Mesodermal cell (in vitro differentiated cells): ENCODE measurements at regions not wholly inside any gene's neighbourhood (a gene's known extent, or its start where the extent isn't known, plus 50 kb on each side); places are given as distances from the start of the nearest gene placed in this dataset.
"Not testable (repeated sequence)": the region's sequence is repeated elsewhere in the genome, so short reads cannot be mapped to it uniquely, and the experiment has no call there.

Experiments
- H3K27ac ChIP-seq: 2 replicates; pipeline ENCODE4 v1.7.0; 2013; ENCODE audit warnings: mild to moderate bottlenecking, low read depth, low read length, moderate library complexity; ENCODE audit not compliant: severe bottlenecking
- H3K36me3 ChIP-seq: 2 replicates; pipeline ENCODE4 v1.7.1; 2013; ENCODE audit warnings: mild to moderate bottlenecking, low read length, moderate library complexity; ENCODE audit not compliant: control insufficient read depth, insufficient read depth
- H3K4me1 ChIP-seq: one replicate; pipeline ENCODE4 v1.7.1; 2013; ENCODE audit warnings: mild to moderate bottlenecking, low read length; ENCODE audit not compliant: insufficient read depth, control insufficient read depth, poor library complexity, severe bottlenecking
- H3K4me3 ChIP-seq: 2 replicates; pipeline ENCODE4 v1.7.0; 2013; ENCODE audit warnings: low read length, control low read depth, mild to moderate bottlenecking; ENCODE audit not compliant: insufficient read depth, poor library complexity, severe bottlenecking; ENCODE audit errors: extremely low read depth
- H3K9me3 ChIP-seq: 2 replicates; pipeline ENCODE4 v1.7.1; 2013; ENCODE audit warnings: mild to moderate bottlenecking, low read length, moderate library complexity; ENCODE audit not compliant: control insufficient read depth
- WGBS, 2 experiments: methylation state at CpG; one replicate each; pipeline ENCODE4 v1.1.5; 2013; ENCODE audit warnings: missing lambda C conversion rate in 2 of 2; ENCODE audit not compliant: insufficient coverage in 2 of 2; 5-methylcytosine and 5-hydroxymethylcytosine counted together

DNA sequence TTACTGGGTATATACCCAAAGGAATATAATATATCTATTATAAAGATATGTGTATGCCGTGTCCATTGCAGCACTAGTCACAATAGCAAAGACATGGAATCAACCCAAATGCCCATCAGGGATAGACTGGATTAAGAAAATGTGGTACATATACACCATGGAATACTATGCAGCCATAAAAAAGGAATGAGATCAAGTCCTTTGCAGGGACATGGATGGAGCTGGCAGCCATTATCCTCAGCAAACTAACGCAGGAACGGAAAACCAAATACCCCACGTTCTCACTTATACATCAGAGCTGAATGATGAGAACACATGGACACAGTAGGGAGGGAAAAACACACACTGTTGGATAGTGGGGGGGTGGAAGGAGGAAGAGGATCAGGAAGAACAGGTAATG, 206.7 kb downstream of the MSX2 start:
- H3K27ac ChIP-seq, H3K36me3 ChIP-seq, H3K4me1 ChIP-seq, H3K9me3 ChIP-seq, H3K4me3 ChIP-seq: not testable (repeated sequence)
- no CpG with 5 or more reads among the region's 4 CpGs for WGBS, 2 experiments

DNA sequence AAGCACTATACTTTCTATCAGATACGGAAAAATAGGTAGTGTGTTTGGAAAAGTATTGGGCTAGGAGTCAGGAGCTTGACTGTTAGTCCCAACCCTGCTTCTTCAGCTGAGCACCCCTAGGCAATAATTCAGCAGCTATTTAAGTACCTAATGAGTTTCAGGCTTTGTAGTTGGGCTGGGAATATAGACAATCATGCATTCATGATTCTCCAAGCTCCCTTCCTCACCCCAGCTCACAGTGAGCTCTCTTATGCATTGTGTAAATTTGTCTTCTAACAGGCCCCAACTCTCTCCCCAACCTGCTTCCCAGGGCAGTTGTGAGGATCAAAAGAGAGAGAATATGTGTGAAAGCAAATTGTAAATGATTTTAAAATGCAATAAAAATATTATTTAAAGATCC, 201.2 kb downstream of the MSX2 start:
- Histone ChIP-seq H3K4me1 (peaks cover 4% of the 10 kb centered on the region), H3K4me3 (no peak overlapping the region), H3K36me3 (no peaks in the 10 kb centered on the region), H3K9me3 (no peaks in the 10 kb centered on the region), H3K27ac (no peak overlapping the region)
- WGBS, 2 experiments = no CpG with 5 or more reads among the region's 1 CpG

DNA sequence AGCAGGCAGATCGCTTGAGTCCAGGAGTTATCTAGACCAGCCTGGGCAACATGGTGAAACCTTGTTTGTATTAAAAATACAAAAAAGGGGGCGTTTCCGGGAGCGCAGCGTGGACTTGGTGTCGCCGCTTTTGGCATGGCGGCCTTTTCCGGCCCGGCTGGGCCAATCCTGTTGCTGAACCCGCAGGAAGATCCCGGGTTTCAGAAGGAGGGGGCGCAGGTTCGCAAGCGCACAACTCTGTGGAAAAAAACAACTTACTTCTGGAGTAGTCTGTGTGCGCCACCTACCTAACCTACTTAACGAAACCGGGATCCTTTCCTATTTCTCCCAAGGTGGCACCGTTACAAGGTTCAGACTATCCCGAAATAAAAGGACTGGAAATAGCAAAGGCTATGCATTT, 198.6 kb downstream of the MSX2 start:
- Histone ChIP-seq H3K36me3 (no peaks in the 10 kb centered on the region), H3K27ac (no peak overlapping the region), H3K4me3 (no peak overlapping the region), H3K9me3 (no peaks in the 10 kb centered on the region), H3K4me1 (peaks cover 4% of the 10 kb centered on the region)
- 97% methylated on average over 16 to 18 of the region's 20 CpGs for whole genome bisulfite sequencing, 2 experiments

DNA sequence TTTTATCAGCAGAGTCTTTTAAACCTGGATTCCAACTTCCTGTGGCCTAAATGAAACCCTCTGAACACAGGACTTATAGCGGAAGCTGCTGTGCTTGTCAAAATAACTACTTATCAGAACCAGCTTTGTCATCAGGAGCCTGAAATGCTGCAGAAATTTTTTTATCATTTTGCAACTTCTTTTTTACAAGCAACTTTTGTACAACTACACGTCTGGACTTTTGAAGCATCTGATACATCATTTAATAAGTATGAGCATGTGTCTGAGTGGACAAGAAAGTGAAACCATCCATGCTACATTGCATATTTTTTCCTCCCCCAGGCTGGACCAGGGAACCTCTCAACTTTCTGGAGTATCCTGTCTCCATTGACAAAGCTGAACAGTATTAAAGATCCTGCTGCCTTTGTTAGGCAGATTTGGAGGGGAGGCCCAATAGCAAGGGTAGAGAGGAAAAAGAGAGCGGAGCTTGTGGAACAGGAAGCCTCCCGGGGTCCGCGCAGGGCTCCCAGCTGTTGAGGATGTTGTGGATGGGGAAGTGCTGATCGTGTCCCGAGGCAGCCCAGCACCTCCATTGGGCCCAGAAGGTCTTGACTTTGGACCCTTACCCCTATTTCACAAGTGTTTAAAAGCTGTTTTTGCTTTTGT, 196.6 kb downstream of the MSX2 start:
- no peaks in the 10 kb centered on the region for H3K9me3 ChIP-seq
- H3K36me3 ChIP-seq = no peaks in the 10 kb centered on the region
- no peak overlapping the region for H3K27ac ChIP-seq
- H3K4me1 ChIP-seq = peaks cover 4% of the 10 kb centered on the region
- no peak overlapping the region for H3K4me3 ChIP-seq
- WGBS, 2 experiments = 42% methylated on average over 5 to 7 of the region's 8 CpGs

DNA sequence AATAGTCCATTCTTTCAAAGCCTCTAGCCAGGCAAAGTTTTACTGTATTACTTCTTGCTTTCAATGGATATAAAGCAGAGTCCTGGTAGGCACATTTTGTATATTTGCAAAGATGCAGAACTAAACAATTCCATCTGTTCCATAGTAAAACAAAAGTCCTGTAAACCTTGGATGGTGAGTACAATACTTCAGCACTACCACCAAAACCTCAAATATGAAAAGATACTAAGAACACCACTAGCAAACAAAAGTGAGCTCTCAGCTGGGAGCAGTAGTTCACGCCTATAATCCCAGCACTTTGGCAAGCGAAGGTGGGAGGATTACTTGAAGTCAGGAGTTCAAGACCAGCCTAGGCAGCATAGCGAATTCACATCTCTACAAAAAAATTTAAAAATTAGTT, 195.0 kb downstream of the MSX2 start:
- no CpG with 5 or more reads among the region's 3 CpGs for WGBS, 2 experiments
- peaks cover 4% of the 10 kb centered on the region for H3K4me1 ChIP-seq
- H3K4me3 ChIP-seq = no peak overlapping the region
- no peak overlapping the region for H3K27ac ChIP-seq
- H3K36me3 ChIP-seq = no peaks in the 10 kb centered on the region
- no peaks in the 10 kb centered on the region for H3K9me3 ChIP-seq

DNA sequence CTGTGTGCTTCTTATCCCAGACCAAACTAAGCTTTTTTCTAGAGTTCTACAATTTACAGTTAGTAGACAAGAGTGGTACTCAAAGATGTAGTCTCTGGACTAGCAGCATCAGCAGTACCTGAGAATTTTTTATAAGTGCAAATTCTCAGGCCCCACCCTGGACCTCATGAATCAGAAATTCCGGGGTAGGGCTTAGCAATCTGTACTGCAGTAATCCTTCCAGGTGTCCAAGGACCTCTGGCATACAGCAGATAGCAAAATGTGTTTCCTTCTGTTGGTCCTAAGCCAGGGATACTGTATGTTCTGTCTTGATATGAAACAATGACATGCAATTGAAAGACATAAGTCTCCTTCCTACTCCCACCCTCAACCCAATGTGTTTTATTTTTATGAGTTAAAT, 194.3 kb downstream of the MSX2 start:
- no peaks in the 10 kb centered on the region for H3K9me3 ChIP-seq
- H3K4me1 ChIP-seq = peaks cover 4% of the 10 kb centered on the region
- H3K27ac ChIP-seq = no peak overlapping the region
- WGBS, 2 experiments = 67 to 83% methylated on average over 1 of the region's 1 CpG
- no peaks in the 10 kb centered on the region for H3K36me3 ChIP-seq
- H3K4me3 ChIP-seq = no peak overlapping the region

DNA sequence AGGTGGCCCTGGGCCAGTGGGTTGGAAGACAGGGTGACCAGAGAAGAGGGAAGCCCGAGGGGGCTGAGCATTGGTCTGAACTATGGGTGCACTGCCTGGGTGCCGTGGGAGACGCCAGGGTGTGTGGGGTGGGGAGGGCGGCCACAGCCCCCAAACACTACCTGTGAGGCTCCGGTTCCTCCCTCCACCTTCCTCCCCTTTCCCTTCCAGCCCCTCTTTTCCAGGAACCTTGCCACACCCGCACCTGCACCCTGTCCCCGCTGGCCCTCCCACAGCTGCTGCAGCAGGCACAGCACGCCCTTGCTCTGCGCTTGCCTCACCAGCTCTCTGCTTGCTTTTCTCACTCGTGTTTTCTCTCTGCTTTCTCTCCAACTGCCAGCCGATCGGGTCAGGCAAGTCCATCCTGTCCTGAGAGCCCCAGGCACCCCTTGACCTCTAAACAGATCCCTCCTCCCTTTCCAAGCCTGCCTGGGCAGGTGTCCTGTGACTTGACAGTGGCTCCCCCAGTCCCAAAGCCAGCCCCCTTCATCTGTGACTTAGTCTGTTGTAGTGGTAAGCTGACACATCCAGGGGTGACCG, 193.7 kb downstream of the MSX2 start:
- Histone ChIP-seq H3K9me3 (no peaks in the 10 kb centered on the region), H3K4me1 (peaks cover 4% of the 10 kb centered on the region), H3K36me3 (no peaks in the 10 kb centered on the region), H3K27ac (no peak overlapping the region), H3K4me3 (no peak overlapping the region)
- WGBS, 2 experiments = 86% methylated on average over 7 to 8 of the region's 13 CpGs

DNA sequence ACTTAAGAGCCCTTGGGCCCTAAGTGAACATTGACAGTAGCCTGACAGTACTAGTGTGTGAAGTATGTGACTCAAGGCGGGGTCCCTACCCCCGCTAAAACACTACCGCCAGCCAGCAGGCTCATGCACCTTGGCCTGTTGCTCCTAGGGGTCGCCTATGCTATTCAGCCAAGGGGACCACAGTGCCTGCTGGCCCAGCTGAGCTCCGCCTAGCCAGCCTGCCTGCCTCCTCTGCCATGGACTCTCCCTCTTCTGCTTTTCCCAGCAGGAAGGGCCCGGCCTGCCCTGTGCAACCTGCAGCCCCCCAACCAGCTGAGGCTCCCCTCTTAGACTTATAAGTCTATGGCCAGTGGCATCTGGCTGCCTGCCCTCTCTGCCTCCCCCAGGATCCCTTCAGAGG, 193.1 kb downstream of the MSX2 start:
- WGBS, 2 experiments = 98% methylated on average over 5 to 6 of the region's 6 CpGs
- H3K4me3 ChIP-seq, H3K9me3 ChIP-seq, H3K36me3 ChIP-seq, H3K27ac ChIP-seq, H3K4me1 ChIP-seq: not testable (repeated sequence)

DNA sequence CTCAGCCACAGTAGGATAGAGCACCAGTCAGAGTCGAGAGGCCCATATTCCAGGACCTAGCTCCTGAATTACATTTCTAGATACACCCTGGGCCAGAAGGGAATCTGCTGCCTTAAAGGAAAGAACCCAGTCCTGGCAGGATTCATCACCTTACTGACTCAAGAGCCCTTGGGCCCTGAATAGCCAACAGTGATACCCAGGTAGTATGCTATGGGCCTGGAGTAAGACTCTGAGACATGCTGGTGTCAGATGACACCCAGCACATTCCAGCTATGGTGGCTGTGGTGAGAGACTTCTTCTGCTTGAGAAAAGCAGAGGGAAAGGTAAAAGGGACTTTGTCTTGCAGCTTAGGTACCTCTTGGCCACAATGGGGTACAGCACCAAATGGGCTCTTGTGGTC, 192.5 kb downstream of the MSX2 start:
- H3K4me1 ChIP-seq, H3K4me3 ChIP-seq, H3K36me3 ChIP-seq, H3K27ac ChIP-seq, H3K9me3 ChIP-seq: not testable (repeated sequence)
- WGBS, 2 experiments = 100% methylated on average over 1 of the region's 1 CpG

DNA sequence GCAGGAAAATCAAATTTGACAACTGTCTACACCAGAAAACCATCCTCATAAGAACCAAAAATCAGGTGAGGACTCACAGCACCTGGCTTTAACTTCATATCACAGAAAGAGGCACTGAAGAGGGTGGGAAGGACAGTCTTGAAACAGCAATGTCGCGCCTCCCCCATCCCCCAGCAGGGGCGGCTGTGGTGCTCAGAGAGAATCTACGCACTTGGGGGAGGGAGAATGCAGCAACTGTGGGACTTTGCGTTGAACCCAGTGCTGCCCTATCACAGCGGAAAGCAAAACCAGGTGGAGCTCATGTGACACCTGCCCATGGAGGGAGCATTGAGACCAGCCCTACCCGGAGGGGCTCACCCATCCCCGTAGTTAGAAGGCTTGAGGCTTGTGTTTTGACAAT, 191.8 kb downstream of the MSX2 start:
- no peak overlapping the region for H3K27ac ChIP-seq
- no peaks in the 10 kb centered on the region for H3K36me3 ChIP-seq
- H3K4me1 ChIP-seq = peaks cover 4% of the 10 kb centered on the region
- no peak overlapping the region for H3K4me3 ChIP-seq
- H3K9me3 ChIP-seq = no peaks in the 10 kb centered on the region
- WGBS, 2 experiments = 84 to 90% methylated on average over 5 of the region's 8 CpGs

DNA sequence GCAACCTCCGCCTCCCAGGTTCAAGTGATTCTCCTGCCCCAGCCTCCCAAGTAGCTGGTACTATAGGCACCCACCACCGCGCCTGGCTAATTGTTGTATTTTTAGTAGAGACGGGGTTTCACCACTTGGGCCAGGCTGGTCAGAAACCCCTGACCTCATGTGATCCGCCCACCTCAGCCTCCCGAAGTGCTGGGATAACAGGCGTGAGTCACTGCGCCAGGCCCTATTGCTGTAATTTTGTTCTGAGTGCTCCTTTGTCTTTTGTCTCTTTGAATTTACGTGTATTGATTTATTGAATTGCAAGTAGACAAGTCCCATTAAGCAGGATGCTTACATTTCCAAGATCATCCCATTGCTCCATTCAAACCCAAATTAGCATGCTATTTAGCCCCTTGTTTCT, 186.7 kb downstream of the MSX2 start:
- Histone ChIP-seq H3K4me3 (no peak overlapping the region), H3K9me3 (no peaks in the 10 kb centered on the region), H3K4me1 (no peaks in the 10 kb centered on the region), H3K27ac (no peak overlapping the region), H3K36me3 (no peaks in the 10 kb centered on the region)
- 92% methylated on average over 2 to 4 of the region's 9 CpGs for WGBS, 2 experiments
